Uterus (tissue), 3 donors: ENCODE measurements at regions not wholly inside any gene's neighbourhood (a gene's known extent, or its start where the extent isn't known, plus 50 kb on each side); places are given as distances from the start of the nearest gene placed in this dataset.
A peak's percentile ranks its signal among the peaks of the same experiment; 100 is the strongest.

Experiments
- DNase-seq, 2 donors: peaks; one replicate each; pipeline ENCODE4 v3.0.0-alpha.2; 2019 to 2020
- H3K27ac ChIP-seq, 2 donors: fragments of 200-600 bp; sonication (generic); 1 replicate in 1 of 2; 2 replicates in 1 of 2; pipeline ENCODE4 v1.5.1; 2016 to 2018
- H3K27me3 ChIP-seq, 2 donors: fragments of 200-600 bp; sonication (generic); one replicate each; pipeline ENCODE4 v1.5.1; 2018 to 2019; ENCODE audit warnings: control low read depth in 1 of 2
- H3K36me3 ChIP-seq, 2 donors: fragments of 200-600 bp; sonication (generic); one replicate each; pipeline ENCODE4 v1.5.1; 2019; ENCODE audit warnings: control low read depth in 1 of 2
- H3K4me1 ChIP-seq, 2 donors: fragments of 200-600 bp; sonication (generic); one replicate each; pipeline ENCODE4 v1.5.1; 2018 to 2019; ENCODE audit warnings: control low read depth in 1 of 2
- H3K4me3 ChIP-seq, 2 donors: fragments of 200-600 bp; sonication (generic); 1 replicate in 1 of 2; 2 replicates in 1 of 2; pipeline ENCODE4 v1.5.1; 2018 to 2019; ENCODE audit warnings: mild to moderate bottlenecking in 1 of 2
- H3K9me3 ChIP-seq, 2 donors: fragments of 200-600 bp; sonication (generic); one replicate each; pipeline ENCODE4 v1.5.1; 2019; ENCODE audit warnings: control low read depth in 1 of 2
- POLR2A ChIP-seq, 2 donors: fragments of 450-650 bp; IDR thresholded peaks; one replicate each; pipeline ENCODE4 v1.6.1; 2016; ENCODE audit warnings: antibody characterized with exemption in 2 of 2, mild to moderate bottlenecking in 1 of 2, moderate library complexity in 1 of 2
- intact Hi-C: fragments of 100-400 bp; cut with DNase I; formaldehyde crosslinking; loops from one replicate; pipeline ENCODE4 v1.15.1; 2023; ENCODE audit warnings: low total_unique reads
- TF ChIP-seq, protein P1 (sequence below), 4 experiments: fragments of 200-600 bp in 2 of 4; fragments of 450-650 bp in 2 of 4; sonication (generic) in 2 of 4; IDR thresholded peaks; one replicate each; pipeline ENCODE4 v1.5.1; 2016 to 2019; ENCODE audit warnings: antibody characterized with exemption in 4 of 4, mild to moderate bottlenecking in 2 of 4, moderate library complexity in 1 of 4
- donor health status: DM: yes; HTN: yes; CAD: no.

GRCh38 chr3:14297784-14298236 lies 104.6 kb upstream of the SLC6A6 start:
- DNase-seq, result peak; percentile 54 to 78
- intact Hi-C loops, result no loop called here
- Histone ChIP-seq H3K4me3 (no peak overlapping the region), H3K27ac (peak overlapping the region; percentile 64 to 68), H3K36me3 (no peaks in the 10 kb centered on the region), H3K27me3 (no peaks in the 10 kb centered on the region), H3K9me3 (no peaks in the 10 kb centered on the region), H3K4me1 (peaks cover 7 to 9% of the 10 kb centered on the region in 2 donors)
- TF ChIP-seq POLR2A (IDR thresholded peaks at IDR 0.05), result no peak
- TF ChIP-seq, protein P1, sequence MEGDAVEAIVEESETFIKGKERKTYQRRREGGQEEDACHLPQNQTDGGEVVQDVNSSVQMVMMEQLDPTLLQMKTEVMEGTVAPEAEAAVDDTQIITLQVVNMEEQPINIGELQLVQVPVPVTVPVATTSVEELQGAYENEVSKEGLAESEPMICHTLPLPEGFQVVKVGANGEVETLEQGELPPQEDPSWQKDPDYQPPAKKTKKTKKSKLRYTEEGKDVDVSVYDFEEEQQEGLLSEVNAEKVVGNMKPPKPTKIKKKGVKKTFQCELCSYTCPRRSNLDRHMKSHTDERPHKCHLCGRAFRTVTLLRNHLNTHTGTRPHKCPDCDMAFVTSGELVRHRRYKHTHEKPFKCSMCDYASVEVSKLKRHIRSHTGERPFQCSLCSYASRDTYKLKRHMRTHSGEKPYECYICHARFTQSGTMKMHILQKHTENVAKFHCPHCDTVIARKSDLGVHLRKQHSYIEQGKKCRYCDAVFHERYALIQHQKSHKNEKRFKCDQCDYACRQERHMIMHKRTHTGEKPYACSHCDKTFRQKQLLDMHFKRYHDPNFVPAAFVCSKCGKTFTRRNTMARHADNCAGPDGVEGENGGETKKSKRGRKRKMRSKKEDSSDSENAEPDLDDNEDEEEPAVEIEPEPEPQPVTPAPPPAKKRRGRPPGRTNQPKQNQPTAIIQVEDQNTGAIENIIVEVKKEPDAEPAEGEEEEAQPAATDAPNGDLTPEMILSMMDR (IDR thresholded peaks at IDR 0.05), result no peak

DNA sequence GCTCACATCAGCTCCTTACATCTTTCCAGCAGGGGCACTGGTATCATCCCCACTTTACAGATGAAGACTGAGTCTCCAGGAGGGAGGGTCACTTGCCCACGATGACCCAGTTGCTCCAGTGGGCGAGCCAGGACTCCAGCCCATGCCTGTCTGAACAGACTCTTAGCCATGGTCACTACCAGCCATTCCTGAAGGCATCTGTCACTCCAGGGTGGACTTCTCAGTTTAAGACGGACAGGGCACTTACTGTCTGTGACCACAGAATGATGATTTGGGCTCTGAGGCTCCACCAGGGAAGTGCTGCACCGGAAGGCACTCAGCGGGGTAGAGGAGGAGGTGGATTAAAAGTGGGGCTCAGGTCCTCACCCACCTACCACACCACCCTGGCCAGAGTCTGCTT lies 104.0 kb upstream of the SLC6A6 start:
- Histone ChIP-seq H3K9me3 (no peaks in the 10 kb centered on the region), H3K4me1 (peaks cover 7 to 9% of the 10 kb centered on the region in 2 donors), H3K36me3 (no peaks in the 10 kb centered on the region), H3K27me3 (no peaks in the 10 kb centered on the region), H3K27ac (peak overlapping the region; percentile 64 to 68), H3K4me3 (no peak overlapping the region)
- intact Hi-C loops, result no loop called here
- no peak for DNase-seq
- TF ChIP-seq, protein P1 (IDR thresholded peaks at IDR 0.05), result no peak
- no peak for TF ChIP-seq POLR2A (IDR thresholded peaks at IDR 0.05)

DNA sequence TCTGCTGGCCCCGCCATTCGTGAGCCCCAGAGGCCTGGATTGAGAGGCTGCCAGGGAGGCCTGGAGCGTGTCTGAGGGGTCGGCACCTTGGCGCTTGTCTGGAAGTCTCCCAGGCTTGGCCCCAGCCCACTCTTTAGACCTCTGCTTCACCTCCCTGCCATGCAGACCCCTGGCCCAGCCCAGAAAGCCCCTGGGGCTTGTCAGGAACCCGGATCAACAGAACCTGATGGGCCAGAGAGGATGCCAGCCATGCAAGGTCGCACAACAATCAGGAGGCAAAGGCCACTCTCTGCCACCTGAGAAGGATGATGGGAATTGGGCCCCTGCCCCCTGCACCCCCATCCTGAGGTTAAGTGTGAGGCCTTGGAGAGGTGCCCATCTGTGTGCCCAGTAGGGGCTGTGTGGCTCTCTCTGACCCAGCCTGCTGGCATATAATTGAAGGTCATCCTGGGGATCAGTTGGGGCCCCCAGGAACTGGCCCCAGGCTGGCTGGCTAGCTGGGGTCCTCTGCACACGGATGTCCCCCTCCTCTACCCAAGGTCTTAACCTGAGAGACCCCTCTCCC lies 103.3 kb upstream of the SLC6A6 start:
- H3K4me3 ChIP-seq, result no peak overlapping the region
- DNase-seq, result no peak
- intact Hi-C loops, result no loop called here
- no peak overlapping the region for H3K27ac ChIP-seq
- no peaks in the 10 kb centered on the region for H3K36me3 ChIP-seq
- no peak for TF ChIP-seq POLR2A (IDR thresholded peaks at IDR 0.05)
- TF ChIP-seq, protein P1 (IDR thresholded peaks at IDR 0.05), result no peak
- H3K4me1 ChIP-seq, result peaks cover 7 to 9% of the 10 kb centered on the region in 2 donors
- no peaks in the 10 kb centered on the region for H3K9me3 ChIP-seq
- no peaks in the 10 kb centered on the region for H3K27me3 ChIP-seq

- Histone ChIP-seq H3K27ac (no peak overlapping the region), H3K36me3 (no peaks in the 10 kb centered on the region), H3K9me3 (no peaks in the 10 kb centered on the region), H3K27me3 (no peaks in the 10 kb centered on the region), H3K4me1 (peaks cover 7 to 9% of the 10 kb centered on the region in 2 donors), H3K4me3 (no peak overlapping the region)
- TF ChIP-seq, protein P1 (IDR thresholded peaks at IDR 0.05), result no peak
- no peak for TF ChIP-seq POLR2A (IDR thresholded peaks at IDR 0.05)
- DNase-seq, result no peak
- intact Hi-C loops, result no loop called here
These were observed 102.6 kb upstream of the SLC6A6 start for GRCh38 chr3:14299767-14300166.

DNA sequence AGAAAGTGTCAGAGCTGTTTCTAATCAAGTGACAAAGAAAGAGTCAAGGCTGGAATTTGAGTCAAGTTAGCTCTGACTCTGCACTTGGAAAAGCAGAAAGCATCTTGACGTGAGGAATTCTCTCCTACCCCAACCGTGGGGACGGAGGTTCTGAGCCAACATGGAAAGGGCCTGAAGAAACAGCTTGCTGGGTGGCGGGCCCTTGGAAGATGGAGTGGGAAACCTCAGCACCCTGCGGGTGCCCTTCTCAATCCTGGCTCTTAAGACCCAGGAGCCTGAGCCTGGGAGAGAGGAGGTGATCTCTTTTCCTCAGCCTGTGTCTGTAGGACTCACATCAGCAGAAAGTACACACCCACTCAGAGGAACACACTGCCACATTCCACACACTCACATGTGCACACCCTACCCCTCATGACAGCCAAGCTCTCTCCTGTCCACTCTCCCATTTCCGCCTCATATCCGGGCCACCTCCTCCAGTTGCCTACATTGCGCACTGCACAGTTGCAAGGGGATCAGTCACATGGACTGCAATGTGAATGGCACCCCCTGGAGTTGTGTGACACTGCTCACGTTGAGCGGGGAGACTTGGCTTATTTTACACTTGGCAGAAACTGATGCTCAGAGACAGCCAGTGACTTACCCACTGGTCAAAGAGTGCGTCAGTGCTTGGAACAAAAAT lies 101.5 kb upstream of the SLC6A6 start:
- Histone ChIP-seq H3K4me1 (peaks cover 7 to 9% of the 10 kb centered on the region in 2 donors), H3K27me3 (no peaks in the 10 kb centered on the region), H3K9me3 (no peaks in the 10 kb centered on the region), H3K27ac (no peak overlapping the region), H3K4me3 (no peak overlapping the region), H3K36me3 (no peaks in the 10 kb centered on the region)
- DNase-seq, result no peak
- TF ChIP-seq POLR2A (IDR thresholded peaks at IDR 0.05), result no peak
- TF ChIP-seq, protein P1 (IDR thresholded peaks at IDR 0.05), result no peak
- intact Hi-C loops, result no loop called here
